GM19452 (cell line): ENCODE measurements at regions not wholly inside any gene's neighbourhood (a gene's known extent, or its start where the extent isn't known, plus 50 kb on each side); places are given as distances from the start of the nearest gene placed in this dataset.

ENCODE experiments used
- ATAC-seq: cut with Tn5 transposase; IDR thresholded peaks from one replicate; pipeline ENCODE4 v1.9.1; 2021; ENCODE audit not compliant: unreplicated experiment

GRCh38 chr18:78031589-78031988 lies 781.9 kb downstream of the GALR1 start:
- no peak for ATAC-seq

GRCh38 chr18:78031991-78032390 lies 782.3 kb downstream of the GALR1 start:
- no peak for ATAC-seq

- ATAC-seq = no peak
These were observed 782.9 kb downstream of the GALR1 start for GRCh38 chr18:78032574-78032973.

GRCh38 chr18:78034755-78035154 lies 785.1 kb downstream of the GALR1 start:
- no peak for ATAC-seq

- ATAC-seq = no peak
These were observed 791.6 kb downstream of the GALR1 start for GRCh38 chr18:78041218-78041617.

- no peak for ATAC-seq
These were observed 797.0 kb downstream of the GALR1 start for GRCh38 chr18:78046631-78047030.

GRCh38 chr18:78049281-78049680 lies 799.6 kb downstream of the GALR1 start:
- ATAC-seq = no peak

GRCh38 chr18:78054801-78055200 lies 805.2 kb downstream of the GALR1 start:
- ATAC-seq = no peak

GRCh38 chr18:78056011-78056410 lies 806.4 kb downstream of the GALR1 start:
- no peak for ATAC-seq

- ATAC-seq = no peak
These were observed 820.4 kb downstream of the GALR1 start for GRCh38 chr18:78069784-78070664.

GRCh38 chr18:78071166-78071710 lies 821.6 kb downstream of the GALR1 start:
- ATAC-seq = no peak

- ATAC-seq = no peak
These were observed 822.1 kb downstream of the GALR1 start for GRCh38 chr18:78071776-78072175.

GRCh38 chr18:78072375-78072774 lies 822.7 kb downstream of the GALR1 start:
- no peak for ATAC-seq

- no peak for ATAC-seq
These were observed 823.6 kb downstream of the GALR1 start for GRCh38 chr18:78073275-78073674.

- ATAC-seq = no peak
These were observed 824.9 kb downstream of the GALR1 start for GRCh38 chr18:78074400-78075020.

GRCh38 chr18:78080081-78080480 lies 830.4 kb downstream of the GALR1 start:
- no peak for ATAC-seq

- no peak for ATAC-seq
These were observed 831.1 kb downstream of the GALR1 start for GRCh38 chr18:78080761-78081160.

- no peak for ATAC-seq
These were observed 833.2 kb downstream of the GALR1 start for GRCh38 chr18:78082816-78083215.

- no peak for ATAC-seq
These were observed 835.9 kb downstream of the GALR1 start for GRCh38 chr18:78085241-78086185.

- ATAC-seq = no peak
These were observed 837.3 kb downstream of the GALR1 start for GRCh38 chr18:78086931-78087330.

- no peak for ATAC-seq
These were observed 837.7 kb downstream of the GALR1 start for GRCh38 chr18:78087338-78087737.
